ENCODE measurements at regions not wholly inside any gene's neighbourhood (a gene's known extent, or its start where the extent isn't known, plus 50 kb on each side); places are given as distances from the start of the nearest gene placed in this dataset.

DNA sequence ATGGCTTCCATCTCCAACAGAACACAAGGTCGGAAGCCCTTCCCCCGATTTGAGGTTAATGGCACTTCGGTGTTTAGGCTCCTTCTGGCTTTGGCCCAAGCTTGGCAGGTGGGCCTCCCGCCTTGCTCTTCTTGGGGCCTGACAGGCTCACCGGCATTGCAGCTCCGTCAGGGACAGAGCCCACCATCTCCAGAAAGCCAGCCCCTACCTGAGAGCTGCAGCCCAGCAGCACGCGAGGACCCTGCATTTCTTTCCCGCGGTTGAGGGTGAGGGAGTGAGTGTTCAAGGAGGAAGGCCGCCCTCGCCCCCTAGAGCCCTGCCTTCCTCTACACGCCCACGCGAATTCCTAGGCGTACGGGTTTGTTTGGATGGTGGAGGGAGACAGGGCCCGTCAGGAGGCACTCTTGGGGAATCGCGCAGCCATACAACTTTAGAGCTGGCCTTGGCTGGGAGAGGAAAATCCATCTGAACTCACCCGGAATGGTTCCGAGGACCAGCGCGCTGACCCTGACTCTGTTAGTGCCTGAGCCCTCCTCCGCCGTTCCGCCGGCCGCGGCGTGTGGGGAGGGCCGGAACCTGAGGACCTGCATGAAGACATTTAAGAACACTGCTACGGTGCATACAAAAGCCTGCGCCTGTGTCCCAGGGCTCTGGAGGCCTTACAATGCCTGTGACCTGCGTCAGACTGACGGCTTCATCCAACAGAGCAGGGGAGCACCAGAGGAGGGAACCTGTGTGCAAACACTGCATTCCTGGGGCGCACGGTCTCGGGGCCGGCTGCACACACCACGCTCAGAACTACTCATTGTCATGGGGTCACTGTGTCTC is 73.8 kb downstream of the MRPL36 start:
- no peak for TF ChIP-seq SALL2 (tag by site-specific recombination; IDR thresholded peaks at IDR 0.05; ENCODE audit: borderline replicate concordance)
- TF ChIP-seq ZNF701 (tag by site-specific recombination; IDR thresholded peaks at IDR 0.05), result no peak
- TF ChIP-seq ZNF302 (tag by site-specific recombination; IDR thresholded peaks at IDR 0.05; ENCODE audit: low read depth), result no peak
- no peak for TF ChIP-seq KLF1 (tag by site-specific recombination; IDR thresholded peaks at IDR 0.05)
- TF ChIP-seq, protein P1, sequence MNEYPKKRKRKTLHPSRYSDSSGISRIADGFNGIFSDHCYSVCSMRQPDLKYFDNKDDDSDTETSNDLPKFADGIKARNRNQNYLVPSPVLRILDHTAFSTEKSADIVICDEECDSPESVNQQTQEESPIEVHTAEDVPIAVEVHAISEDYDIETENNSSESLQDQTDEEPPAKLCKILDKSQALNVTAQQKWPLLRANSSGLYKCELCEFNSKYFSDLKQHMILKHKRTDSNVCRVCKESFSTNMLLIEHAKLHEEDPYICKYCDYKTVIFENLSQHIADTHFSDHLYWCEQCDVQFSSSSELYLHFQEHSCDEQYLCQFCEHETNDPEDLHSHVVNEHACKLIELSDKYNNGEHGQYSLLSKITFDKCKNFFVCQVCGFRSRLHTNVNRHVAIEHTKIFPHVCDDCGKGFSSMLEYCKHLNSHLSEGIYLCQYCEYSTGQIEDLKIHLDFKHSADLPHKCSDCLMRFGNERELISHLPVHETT (tag by site-specific recombination; IDR thresholded peaks at IDR 0.05), result no peak
- TF ChIP-seq CTCF (tag by site-specific recombination; IDR thresholded peaks at IDR 0.05), result no peak
- no peak for TF ChIP-seq MYNN (tag by site-specific recombination; IDR thresholded peaks at IDR 0.05; ENCODE audit: borderline replicate concordance)
- TF ChIP-seq ZNF184 (tag by site-specific recombination; IDR thresholded peaks at IDR 0.05), result no peak
- TF ChIP-seq ZNF621 (tag by site-specific recombination; IDR thresholded peaks at IDR 0.05), result no peak
- TF ChIP-seq ZNF311 (tag by site-specific recombination; IDR thresholded peaks at IDR 0.05; ENCODE audit: borderline replicate concordance), result no peak
- TF ChIP-seq MEIS1 (CRISPR knock-in tag; IDR thresholded peaks at IDR 0.05; ENCODE audit: borderline replicate concordance), result no peak
- no peak for TF ChIP-seq ZBTB7A (tag by site-specific recombination; IDR thresholded peaks at IDR 0.05; ENCODE audit: low read depth)
- no peak for TF ChIP-seq ZNF585B (tag by site-specific recombination; IDR thresholded peaks at IDR 0.05)

Data from HEK293 (cell line).